ENCODE measurements at regions not wholly inside any gene's neighbourhood (a gene's known extent, or its start where the extent isn't known, plus 50 kb on each side); places are given as distances from the start of the nearest gene placed in this dataset.

DNA sequence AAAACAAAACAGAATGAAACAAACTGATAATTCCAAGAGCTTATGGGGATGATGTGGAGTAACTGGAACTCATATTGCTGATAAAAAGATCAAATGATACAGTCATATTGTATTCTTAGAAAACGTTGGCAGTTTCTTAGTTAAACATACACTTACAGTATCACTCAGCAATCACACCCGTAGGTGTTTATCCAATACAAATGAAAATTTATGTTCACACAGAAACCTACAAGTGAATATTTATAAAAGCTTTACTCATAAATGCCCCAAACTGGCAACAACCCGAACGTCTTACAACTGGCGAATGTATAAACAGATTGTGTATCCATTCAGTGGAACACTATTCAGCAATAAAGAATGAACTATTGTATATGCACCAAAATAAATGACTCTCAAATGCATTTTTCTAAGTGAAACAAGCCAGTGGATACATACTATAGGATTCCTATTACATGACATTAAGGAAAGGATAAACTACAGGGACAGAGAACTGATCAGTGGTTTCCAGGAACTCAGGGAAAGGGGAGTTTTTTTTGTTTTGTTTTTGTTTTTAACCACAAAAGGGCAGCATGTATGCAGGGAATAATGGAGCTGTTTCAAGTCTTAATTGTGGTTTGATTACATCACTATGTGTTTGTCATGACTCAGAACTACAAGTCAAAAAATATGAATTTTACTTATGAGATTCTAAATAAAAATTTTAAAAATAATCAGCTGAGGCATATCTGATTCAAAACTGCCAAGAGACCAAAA is 71.8 kb upstream of the NDUFB4 start:
- H4K5ac ChIP-seq (ENCODE audit: insufficient read length, low read depth, low read length) = no peak overlapping the region
- H3K36me3 Mint-ChIP-seq (ENCODE audit: insufficient read depth in 1 of 3, low read depth in 3 of 3) = no peaks in the 10 kb centered on the region
- no peaks in the 10 kb centered on the region for H3K9me3 ChIP-seq (ENCODE audit: control insufficient read depth, low read depth, low read length)
- H4K91ac ChIP-seq (ENCODE audit: insufficient read length, low read depth, low read length) = no peak overlapping the region
- no peak overlapping the region for H2BK120ac ChIP-seq (ENCODE audit: low read depth, low read length, poor library complexity, severe bottlenecking)
- no peak overlapping the region for H2BK5ac ChIP-seq (ENCODE audit: insufficient read length, low read length)
- no peak overlapping the region; a peak in 1 of 5 replicates for H3K4me3 Mint-ChIP-seq
- no peak overlapping the region for H3K4ac ChIP-seq (ENCODE audit: low read depth, low read length)
- DNase-seq = no peak
- H3K27me3 ChIP-seq (ENCODE audit: insufficient read depth, low read length) = no peaks in the 10 kb centered on the region
- no peak overlapping the region for H4K8ac ChIP-seq (replicated peaks; ENCODE audit: insufficient read length, low read depth, low read length)
- H2BK12ac ChIP-seq (ENCODE audit: insufficient read length, low read depth, low read length) = no peak overlapping the region
- H3K56ac ChIP-seq (ENCODE audit: insufficient read length, low read depth, low read length) = no peak overlapping the region
- H3K27ac ChIP-seq (ENCODE audit: insufficient read length, low read depth, low read length) = no peak overlapping the region
- no peaks in the 10 kb centered on the region for H3K4me1 ChIP-seq (ENCODE audit: insufficient read depth, low read length)
- H2BK20ac ChIP-seq (ENCODE audit: low read depth, low read length, poor library complexity, severe bottlenecking) = no peak overlapping the region
- H2BK15ac ChIP-seq (ENCODE audit: low read depth, low read length) = no peak overlapping the region
- no peaks in the 10 kb centered on the region for H3K27me3 Mint-ChIP-seq (ENCODE audit: low read depth)
- no peaks in the 10 kb centered on the region for H3K9me3 Mint-ChIP-seq
- TF ChIP-seq, protein P1, sequence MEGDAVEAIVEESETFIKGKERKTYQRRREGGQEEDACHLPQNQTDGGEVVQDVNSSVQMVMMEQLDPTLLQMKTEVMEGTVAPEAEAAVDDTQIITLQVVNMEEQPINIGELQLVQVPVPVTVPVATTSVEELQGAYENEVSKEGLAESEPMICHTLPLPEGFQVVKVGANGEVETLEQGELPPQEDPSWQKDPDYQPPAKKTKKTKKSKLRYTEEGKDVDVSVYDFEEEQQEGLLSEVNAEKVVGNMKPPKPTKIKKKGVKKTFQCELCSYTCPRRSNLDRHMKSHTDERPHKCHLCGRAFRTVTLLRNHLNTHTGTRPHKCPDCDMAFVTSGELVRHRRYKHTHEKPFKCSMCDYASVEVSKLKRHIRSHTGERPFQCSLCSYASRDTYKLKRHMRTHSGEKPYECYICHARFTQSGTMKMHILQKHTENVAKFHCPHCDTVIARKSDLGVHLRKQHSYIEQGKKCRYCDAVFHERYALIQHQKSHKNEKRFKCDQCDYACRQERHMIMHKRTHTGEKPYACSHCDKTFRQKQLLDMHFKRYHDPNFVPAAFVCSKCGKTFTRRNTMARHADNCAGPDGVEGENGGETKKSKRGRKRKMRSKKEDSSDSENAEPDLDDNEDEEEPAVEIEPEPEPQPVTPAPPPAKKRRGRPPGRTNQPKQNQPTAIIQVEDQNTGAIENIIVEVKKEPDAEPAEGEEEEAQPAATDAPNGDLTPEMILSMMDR (conservative IDR thresholded peaks at IDR 0.05) = no peak
- no peaks in the 10 kb centered on the region for H3K79me2 ChIP-seq (ENCODE audit: insufficient read depth, low read length)
- H3K14ac ChIP-seq (ENCODE audit: insufficient read depth, low read length) = no peak overlapping the region
- peaks cover 7 to 14% of the 10 kb centered on the region in 2 experiments for H3K4me1 Mint-ChIP-seq
- no peak overlapping the region for H3K4me2 ChIP-seq (ENCODE audit: insufficient read depth, insufficient read length, low read length)
- no peaks in the 10 kb centered on the region for H4K20me1 ChIP-seq (ENCODE audit: control insufficient read depth, insufficient read depth, insufficient read length)
- no peak overlapping the region for H2AFZ ChIP-seq (ENCODE audit: low read length)
- no peak overlapping the region for H3K23ac ChIP-seq (ENCODE audit: insufficient read length, low read depth, low read length)
- H3K79me1 ChIP-seq (ENCODE audit: insufficient read depth, low read depth, low read length, poor library complexity, severe bottlenecking) = no peaks in the 10 kb centered on the region
- H3T11ph ChIP-seq (ENCODE audit: low read length) = no peak overlapping the region
- no peaks in the 10 kb centered on the region for H3K23me2 ChIP-seq (ENCODE audit: insufficient read length, low read depth, low read length, poor library complexity, severe bottlenecking)
- no CpG with 5 or more reads among the region's 5 CpGs for WGBS (ENCODE audit: extremely low coverage, insufficient read length, low lambda C conversion rate)
- no peak overlapping the region for H3K18ac ChIP-seq (ENCODE audit: insufficient read length, low read depth, low read length)
- H3K9ac ChIP-seq (ENCODE audit: extremely low read depth, insufficient read length, low read length) = no peak overlapping the region
- no peak overlapping the region for H2AK5ac ChIP-seq (ENCODE audit: insufficient read length, low read length)
- H3K27ac Mint-ChIP-seq = no peak overlapping the region

Data from H9 (cell line).